Kidney capillary endothelial cell (primary cell): ENCODE measurements at regions not wholly inside any gene's neighbourhood (a gene's known extent, or its start where the extent isn't known, plus 50 kb on each side); places are given as distances from the start of the nearest gene placed in this dataset.
"Not testable (repeated sequence)": the region's sequence is repeated elsewhere in the genome, so short reads cannot be mapped to it uniquely, and the experiment has no call there.

ENCODE experiments used
- DNase-seq: peaks from one replicate; pipeline ENCODE4 v3.0.0-alpha.2; 2018; ENCODE audit warnings: low spot score

DNA sequence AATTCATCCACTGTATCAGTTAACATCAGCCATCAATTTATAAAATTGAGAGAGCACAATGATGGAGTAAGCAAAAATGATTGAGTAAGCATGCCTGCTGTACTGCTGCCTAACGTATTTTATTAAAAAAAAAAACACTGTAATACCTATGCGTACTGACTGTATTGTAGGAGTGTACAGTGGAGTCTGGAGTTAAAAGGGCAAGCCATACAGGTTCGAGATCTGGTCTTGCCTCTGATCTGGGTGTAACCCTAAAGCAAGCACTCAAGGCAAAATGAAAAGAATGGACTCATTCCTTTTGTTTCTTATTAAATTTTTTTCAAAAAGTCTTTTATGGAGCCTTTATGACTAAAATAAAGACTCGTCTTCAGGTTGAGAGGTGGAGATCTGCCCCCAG lies 894.2 kb upstream of the INTU start:
- no peak for DNase-seq

DNA sequence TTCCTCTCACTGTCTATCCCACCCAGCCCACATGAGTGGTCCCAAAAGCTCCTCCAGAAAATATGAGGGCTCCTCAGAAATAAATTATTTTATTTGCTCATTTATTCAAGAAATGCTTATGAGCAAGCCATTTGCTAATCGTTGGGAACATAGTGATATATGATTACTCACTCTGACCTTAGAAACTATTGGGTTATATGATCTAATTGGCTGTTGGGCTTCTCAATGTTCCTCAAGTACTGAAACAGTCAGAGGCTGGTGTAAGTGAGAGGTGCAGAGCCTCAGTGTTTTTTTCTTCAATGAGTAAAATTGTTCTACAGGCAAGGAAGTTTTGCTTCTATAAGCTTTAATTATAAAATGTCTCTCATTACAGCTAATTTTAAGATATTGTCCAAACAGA lies 893.8 kb upstream of the INTU start:
- DNase-seq, result no peak

DNA sequence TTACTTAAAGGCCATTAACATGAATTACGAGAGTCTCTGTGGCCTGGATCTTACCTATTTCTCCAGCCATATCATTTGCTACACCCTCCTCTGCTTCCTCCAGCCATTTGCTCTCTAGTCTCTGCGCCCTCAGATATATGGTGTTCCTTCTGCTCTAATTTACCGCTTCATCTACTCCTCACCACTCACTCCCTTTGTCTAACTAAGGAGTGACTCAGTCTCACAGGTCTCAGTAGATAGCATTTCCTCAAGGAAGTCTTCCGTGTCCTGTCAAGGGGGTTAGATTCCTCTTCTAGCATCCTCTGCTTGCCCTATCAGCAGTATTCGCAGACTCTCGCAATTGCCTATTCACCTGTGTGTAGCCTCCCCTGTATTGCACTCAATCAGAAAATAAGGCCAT lies 892.1 kb upstream of the INTU start:
- DNase-seq, result no peak

DNA sequence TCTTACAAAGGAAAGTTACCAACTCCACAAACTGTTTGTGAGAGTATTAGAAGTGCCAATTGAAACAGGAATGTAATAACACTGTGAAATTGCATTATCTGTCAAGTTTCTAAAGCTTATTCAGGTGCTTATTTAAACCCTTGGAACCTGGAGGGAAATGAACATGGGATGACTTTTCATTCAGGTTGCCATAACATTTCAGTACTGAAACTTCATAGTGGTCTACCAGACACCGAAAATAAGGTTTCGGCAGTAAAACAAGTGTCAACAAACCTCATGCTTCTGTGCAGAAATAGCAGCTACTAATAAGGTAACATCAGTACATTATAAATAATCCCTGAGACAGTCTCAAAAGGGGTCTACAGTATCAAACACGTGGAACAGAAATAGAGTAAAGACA lies 890.7 kb upstream of the INTU start:
- DNase-seq, result no peak

DNA sequence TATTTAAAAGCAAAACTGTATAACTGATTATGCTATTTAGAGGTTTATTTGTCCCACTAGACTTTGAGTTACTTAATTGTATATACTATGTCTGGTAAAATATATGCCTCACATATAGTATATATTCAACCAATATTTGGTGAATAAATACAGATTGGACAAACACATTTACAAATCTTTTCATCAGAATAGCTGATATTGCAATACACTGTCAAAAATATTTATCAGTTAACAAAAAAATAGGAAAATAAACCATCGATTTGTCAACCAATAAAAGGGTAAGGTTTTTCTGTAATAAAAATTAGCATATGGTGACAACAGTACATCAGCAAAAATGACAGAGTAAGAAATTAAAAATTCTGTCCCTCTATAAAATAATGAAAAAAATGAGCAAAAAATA lies 889.9 kb upstream of the INTU start:
- no peak for DNase-seq

DNA sequence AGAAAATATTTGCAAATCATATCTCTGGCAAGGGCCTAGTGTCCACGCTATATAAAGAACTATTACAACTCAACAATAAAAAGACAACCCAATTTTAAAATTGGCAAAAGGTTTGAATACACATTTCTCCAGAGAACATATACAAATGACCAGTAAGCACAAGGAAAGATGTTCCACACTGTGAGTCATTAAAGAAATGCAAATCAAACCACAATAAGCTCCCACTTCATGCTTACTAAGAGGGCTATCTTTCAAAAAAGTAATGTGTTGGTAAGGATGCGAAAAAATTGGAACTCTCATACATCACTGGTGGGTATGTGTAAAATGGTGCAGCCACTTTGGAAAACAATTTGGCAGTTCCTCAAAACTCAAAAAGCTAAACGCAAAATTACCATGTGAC lies 884.0 kb upstream of the INTU start:
- no peak for DNase-seq

DNA sequence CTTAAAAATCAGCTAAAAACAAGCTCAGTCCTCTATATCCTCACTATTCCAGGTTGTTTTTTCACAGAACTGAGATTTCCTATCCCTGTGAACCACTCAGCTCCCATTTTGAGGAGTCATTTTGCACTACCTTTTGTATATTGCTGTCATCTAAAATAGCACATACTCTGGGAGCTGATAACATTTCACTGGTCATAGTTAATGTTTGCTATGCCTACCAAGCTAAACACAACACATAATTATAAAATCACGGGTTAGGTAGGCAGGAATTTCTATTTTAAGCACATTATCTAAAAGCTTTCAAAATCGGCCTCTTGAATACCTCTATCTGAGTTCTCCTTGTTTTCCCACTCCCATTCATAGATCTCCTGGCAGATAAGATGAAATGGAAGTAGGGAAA lies 882.0 kb upstream of the INTU start:
- no peak for DNase-seq

DNA sequence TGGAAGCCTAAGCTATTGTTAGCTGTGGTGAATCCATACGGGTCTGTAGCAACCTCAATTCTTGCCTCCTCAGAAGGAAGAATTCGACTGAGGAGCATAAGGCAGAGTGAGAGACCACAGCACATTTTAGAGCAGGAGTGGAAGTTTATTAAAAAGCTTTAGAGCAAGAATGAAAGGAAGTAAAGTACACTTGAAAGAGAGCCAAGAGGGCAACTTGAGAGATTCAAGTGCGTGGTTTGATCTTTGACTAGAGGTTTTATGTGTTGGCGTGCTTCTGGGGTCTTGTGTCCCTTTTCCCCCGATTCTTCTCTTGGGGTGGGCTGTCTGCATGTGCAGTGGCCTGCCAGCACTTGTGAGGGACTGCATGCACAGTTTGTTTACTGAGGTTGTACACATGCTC lies 880.6 kb upstream of the INTU start:
- no peak for DNase-seq

DNA sequence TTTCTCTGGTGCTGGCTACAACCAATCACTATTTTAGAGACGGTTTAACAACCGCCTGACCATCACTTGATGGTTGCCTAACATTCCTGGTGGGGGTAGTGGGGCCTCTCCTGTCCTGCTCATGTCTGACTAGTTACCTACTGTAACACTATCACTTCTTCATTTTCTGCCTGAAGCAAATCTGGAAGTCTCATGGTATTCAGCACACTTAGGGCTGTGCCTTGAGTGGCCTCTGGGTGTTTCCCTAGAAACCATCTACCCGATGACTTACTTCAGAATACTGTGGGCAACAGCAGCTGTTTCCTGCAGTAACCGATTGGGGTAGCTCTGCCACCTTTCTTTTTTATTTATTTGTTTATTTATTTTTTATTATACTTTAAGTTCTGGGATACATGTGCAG lies 880.1 kb upstream of the INTU start:
- no peak for DNase-seq

DNA sequence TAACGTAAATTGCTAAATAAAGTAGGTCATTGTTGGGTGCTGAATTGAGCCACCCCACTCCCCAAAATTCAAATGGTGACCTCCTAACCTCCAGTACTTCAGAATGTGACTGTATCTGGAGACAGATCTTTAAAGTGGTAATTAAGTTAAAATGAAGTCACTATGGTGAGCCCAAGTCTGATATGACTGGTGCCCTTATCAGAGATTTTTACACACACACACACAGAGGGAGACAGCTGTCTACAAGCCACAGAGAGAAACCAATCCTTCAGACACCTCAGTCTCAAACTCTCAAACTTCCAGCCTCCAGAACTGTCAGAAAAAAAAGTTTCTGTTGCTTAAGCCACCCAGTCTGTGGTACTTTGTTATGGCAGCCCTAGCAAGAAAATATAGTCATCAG lies 879.2 kb upstream of the INTU start:
- DNase-seq, result no peak

DNA sequence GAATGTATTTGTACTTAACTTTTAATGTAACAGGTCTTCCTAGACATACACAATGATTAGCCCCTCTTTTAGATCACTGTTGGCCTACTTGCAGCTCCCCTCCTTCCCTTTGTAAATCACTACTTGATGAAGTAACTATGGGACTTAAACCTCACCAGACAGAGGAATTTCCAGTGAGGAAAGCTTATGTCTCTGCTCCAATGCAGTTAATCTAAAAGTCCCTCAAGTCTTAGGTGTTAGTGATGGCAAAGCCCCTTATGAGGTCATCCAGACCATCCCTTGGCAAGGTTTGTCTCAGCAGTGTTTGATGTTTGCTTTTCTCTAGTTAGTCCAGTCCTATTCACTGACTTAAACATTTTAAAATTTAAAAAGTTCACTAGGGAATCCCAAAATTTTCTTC lies 877.3 kb upstream of the INTU start:
- DNase-seq, result no peak

DNA sequence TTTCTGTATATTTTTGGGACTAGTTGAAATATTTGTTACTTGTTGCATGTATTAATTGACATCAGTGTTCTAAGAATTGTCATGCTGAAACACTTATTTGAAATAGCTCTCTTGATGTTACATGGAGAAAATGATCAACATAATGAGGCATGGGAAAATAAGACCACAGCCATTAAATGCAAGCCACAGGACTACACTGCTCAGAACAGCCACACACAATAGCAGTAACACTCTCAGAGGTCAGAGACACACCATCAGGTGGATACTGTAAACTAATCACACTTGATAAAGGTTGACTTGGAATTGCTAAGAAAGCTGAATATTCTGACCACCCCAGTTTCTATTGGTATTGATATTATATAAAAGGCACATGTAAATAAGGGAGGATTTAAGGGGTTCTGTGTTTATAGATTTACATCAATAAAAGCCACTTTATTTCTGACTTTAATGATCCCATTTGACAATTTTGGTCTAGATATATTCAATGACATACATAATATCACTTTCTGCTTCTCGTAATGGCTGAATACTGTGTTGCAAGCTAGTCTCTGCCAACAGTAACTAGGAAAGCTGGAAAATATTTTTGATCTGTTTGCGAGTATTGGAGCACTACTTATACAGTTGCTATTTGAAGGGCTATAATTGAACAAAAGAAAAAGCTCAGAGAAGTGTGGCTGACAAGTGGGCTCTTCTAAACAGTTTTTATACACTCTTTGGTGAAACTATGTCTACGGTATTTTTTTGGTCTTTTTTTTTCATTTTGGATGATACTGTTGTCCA lies 876.5 kb upstream of the INTU start:
- no peak for DNase-seq

DNA sequence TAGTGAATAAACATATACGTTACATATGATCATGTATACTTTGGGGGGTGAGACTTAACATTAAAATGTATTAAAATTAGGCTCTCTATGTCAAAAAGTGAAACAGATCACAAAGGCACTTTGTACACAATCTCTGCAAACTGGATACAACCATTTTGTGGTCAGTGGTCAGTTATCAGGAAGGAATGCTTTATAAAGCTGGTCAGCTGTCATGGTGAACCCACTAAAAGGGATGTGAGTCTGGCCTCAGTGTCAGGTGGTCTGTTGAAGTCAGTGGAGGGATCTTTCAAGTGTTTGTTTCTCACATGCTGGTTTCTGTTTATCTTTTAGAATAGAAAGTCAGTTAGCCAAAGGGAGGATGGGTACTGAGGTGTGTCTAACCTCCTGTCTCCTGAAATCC lies 875.5 kb upstream of the INTU start:
- no peak for DNase-seq

DNA sequence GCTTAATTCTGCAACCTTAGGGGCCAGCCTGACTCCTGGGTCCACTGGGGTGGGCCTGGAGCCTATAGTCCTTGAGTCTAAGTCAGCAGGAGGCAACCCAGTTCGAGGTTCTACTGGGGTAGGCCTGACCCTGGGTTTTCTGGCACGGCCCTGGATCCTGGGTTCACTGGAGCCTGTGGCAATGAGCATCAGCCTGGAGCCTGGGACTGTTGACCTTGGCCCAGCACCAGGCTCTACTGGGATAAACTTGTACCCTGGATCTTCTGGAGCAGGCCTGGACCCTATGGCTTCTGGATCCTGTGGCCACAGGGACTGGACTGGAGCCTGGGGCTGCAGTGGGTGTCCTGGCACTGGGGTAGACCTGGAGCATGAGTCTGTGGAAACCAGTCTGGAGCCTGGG lies 874.3 kb upstream of the INTU start:
- DNase-seq, result no peak

DNA sequence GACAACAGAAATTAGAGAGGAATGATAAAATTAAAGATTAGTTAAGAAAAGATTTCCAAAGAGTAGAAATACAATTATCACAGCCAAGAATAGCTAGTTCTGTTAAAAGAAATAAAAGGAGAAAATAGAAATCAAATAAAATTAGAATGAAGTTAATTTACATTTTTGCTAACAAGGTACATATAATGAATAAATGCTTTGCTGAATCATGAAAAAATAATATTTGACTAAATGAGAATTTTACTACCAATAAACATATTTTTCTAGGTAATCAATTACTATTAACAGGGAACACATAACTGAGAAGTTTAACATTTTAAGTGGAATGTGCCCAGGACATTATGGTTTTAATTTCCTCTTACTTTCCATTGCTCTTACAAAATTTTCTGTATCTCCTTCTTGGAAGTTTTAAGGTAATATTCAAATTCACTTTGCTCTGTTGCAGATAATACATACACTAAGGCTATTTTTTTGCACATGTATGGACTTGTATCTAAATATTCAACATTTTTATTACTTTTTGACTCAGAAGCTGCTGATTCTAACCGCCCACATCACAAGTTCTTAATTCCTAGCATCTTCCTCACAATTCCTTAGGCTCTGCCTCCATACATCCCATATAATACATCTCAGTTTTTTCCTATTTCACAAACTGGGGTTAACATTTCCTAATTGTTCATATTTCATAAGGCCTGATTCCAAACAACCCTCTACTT lies 870.7 kb upstream of the INTU start:
- DNase-seq, result no peak

DNA sequence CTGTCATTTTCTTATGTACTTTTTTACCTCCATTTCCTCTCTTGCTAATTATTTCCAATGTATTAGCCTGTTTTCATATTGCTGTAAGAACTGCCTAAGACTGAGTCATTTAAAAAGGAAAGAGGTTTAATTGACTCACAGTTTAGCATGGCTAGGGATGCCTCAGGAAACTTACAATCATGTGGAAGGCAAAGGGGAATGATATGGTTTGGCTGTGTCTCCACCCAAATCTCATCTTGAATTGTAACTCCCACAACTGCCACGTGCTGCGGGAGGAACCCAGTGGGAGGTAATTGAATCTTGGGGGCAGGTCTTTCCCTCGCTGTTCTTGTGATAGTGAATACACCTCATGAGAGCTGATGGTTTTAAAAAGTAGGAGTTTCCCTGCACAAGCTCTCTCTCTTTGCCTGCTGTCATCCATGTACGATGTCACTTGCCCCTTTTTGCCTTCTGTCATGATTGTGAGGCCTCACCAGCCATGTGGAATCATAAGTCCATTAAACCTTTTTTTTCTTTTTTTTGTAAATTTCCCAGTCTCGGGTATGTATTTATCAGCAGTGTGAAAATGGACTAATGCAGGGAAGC lies 870.0 kb upstream of the INTU start:
- DNase-seq, result no peak

DNA sequence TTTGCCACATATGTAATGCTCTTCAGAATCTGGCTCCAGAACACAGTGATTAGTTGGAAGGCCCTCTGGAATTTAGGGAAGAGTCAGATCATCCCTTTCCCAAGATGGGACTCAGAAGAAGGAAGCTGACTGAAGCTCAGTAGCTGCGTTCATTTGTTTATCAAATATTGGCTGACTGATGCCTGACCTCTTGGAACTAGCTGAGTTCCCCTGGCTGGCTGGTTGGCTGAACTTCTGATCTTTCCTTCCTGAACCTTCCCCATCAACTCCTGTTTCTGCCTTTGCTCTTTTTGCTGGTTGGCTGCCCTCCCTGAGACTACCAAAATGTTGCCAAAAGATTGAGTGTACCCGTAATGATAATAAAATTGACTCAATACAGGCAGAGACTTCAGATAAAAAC lies 866.5 kb upstream of the INTU start:
- DNase-seq, result no peak

DNA sequence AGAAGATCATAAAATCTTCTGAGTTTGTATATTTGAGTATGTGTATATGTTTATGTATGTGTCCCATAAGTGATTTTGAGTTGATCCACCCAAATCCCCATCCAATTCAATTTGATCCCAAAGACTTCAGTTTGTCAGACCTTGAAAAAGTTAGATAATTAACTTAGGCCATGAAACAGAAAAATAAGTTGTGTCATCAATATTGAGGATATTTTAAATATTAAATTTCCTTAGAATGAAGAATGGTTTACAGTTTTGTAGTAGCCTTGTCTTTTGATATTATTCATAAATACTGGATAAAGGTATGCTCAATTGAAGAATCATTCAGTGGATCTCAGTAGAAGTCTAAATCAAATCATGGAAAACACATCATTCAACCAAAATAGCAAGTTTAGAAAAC lies 864.4 kb upstream of the INTU start:
- no peak for DNase-seq

DNA sequence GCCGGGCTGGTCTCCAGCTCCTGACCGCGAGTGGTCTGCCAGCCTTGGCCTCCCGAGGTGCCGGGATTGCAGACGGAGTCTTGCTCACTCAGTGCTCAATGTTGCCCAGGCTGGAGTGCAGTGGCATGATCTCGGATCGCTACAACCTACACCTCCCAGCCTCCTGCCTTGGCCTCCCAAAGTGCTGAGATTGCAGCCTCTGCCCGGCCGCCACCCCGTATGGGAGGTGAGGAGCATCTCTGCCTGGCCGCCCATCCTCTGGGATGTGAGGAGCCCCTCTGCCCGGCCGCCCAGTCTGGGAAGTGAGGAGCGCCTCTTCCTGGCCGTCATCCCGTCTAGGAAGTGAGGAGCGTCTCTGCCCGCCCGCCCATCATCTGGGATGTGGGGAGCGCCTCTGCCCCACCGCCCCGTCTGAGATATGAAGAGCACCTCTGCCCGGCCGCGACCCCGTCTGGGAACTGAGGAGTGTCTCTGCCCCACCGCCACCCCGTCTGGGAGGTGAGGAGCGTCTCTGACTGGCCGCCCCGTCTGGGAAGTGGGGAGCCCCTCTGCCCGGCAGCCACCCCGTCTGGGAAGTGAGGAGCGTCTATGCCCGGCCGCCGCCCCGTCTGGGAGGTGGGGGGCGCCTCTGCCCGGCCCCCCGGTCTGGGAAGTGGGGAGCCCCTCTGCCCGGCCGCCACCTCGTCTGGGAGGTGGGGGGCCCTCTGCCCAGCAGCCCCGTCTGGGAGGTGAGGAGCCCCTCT lies 861.8 kb upstream of the INTU start:
- DNase-seq, result not testable (repeated sequence)

DNA sequence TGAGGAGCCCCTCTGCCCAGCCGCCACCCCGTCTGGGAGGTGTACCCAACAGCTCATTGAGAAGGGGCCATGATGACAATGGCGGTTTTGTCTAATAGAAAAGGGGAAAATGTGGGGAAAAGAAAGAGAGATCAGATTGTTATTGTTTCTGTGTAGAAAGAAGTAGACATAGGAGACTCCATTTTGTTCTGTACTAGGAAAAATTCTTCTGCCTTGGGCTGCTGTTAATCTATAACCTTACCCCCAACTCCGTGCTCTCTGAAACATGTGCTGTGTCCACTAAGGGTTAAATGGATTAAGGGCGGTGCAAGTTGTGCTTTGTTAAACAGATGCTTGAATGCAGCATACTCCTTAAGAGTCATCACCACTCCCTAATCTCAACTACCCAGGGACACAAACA lies 861.1 kb upstream of the INTU start:
- DNase-seq, result not testable (repeated sequence)

DNA sequence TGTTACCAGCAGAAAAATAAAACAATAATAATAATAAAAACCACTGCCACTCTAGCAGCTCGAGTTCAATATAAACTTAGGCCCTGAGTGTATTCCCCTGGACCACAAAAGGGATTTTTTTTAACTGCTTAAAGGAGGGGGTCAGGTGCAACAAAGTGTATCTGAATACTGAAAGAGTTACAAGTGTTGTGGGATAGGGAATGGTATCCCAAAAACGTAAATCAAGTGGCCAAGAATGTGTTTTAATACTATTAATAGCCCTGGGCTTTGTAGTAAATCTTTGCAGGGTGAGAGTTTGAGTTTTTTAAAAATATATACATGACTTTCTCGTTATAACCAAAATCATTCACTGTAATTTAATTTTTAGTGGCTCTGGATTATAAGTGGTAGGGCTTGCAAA lies 860.1 kb upstream of the INTU start:
- no peak for DNase-seq

DNA sequence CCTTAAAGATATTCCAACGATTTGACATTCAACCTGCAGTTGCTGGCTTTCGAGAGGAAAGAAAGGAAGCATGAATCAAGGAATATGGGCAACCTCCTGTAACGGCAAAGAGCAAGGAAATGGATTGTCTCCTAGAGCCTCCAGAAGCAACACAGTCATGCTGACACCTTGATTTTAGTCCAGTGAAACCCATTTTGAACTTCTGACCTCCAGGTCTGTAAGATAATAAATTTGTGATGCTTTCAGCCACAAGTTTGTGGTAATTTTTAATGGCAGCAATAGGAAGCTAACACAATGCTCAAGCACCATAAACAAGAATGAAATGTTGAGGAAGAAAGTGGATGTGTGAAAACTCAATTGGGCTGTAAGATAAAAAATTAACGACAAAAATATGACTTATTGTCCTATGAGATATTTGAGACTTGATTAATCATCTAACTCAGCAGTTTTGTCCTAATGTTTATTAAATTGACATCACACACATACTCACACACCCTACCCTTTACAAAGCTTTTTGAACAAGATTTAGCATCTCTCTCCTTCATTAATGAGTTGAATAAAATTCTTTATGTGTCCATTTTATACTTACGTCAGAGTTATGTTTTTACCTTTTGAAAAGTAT lies 857.2 kb upstream of the INTU start:
- no peak for DNase-seq
